ENCODE measurements at regions not wholly inside any gene's neighbourhood (a gene's known extent, or its start where the extent isn't known, plus 50 kb on each side); places are given as distances from the start of the nearest gene placed in this dataset.

DNA sequence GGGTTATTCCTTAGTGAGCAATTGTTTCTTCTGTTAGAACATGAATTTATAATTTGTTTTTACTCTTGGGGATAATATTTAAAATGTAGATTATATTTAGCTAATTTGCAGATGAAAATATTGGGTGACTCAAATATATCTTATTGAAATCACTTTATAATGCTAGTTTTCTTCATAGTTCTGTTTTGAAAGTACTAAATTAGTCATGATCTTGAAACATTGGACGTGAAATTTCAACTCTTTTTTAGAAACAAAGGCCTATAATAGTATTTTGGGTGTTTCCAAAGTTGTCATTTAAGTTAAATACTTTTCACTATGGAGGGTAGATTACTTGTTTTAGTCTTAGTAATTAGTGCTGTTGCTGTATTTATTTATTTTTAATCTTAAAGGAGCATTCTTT lies 250.9 kb downstream of the UTRN start:
- TF ChIP-seq, protein P1, sequence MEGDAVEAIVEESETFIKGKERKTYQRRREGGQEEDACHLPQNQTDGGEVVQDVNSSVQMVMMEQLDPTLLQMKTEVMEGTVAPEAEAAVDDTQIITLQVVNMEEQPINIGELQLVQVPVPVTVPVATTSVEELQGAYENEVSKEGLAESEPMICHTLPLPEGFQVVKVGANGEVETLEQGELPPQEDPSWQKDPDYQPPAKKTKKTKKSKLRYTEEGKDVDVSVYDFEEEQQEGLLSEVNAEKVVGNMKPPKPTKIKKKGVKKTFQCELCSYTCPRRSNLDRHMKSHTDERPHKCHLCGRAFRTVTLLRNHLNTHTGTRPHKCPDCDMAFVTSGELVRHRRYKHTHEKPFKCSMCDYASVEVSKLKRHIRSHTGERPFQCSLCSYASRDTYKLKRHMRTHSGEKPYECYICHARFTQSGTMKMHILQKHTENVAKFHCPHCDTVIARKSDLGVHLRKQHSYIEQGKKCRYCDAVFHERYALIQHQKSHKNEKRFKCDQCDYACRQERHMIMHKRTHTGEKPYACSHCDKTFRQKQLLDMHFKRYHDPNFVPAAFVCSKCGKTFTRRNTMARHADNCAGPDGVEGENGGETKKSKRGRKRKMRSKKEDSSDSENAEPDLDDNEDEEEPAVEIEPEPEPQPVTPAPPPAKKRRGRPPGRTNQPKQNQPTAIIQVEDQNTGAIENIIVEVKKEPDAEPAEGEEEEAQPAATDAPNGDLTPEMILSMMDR (IDR thresholded peaks at IDR 0.05; ENCODE audit: low read depth, low read length, poor library complexity, severe bottlenecking), result no peak
- no peak for TF ChIP-seq EZH2phosphoT487 (IDR thresholded peaks at IDR 0.05; ENCODE audit: borderline replicate concordance, low read length)
